Transverse colon (tissue), 4 donors: ENCODE measurements at regions not wholly inside any gene's neighbourhood (a gene's known extent, or its start where the extent isn't known, plus 50 kb on each side); places are given as distances from the start of the nearest gene placed in this dataset.

Source experiments
- DNase-seq: peaks from one replicate; pipeline ENCODE4 v3.0.0-alpha.2; 2019
- H3K27ac ChIP-seq, 4 donors: fragments of 200-600 bp; sonication (generic); 2 replicates each; pipeline ENCODE4 v1.5.1; 2016 to 2018; ENCODE audit warnings: inconsistent platforms in 4 of 4
- H3K27me3 ChIP-seq: fragments of 200-600 bp; sonication (generic); 2 replicates; pipeline ENCODE4 v1.5.1; 2017; ENCODE audit warnings: inconsistent platforms
- H3K36me3 ChIP-seq, 4 donors: fragments of 200-600 bp; sonication (generic); 2 replicates each; pipeline ENCODE4 v1.5.1; 2017 to 2019; ENCODE audit warnings: inconsistent platforms in 4 of 4
- H3K4me1 ChIP-seq, 4 donors: fragments of 200-600 bp; sonication (generic); 2 replicates each; pipeline ENCODE4 v1.5.1; 2017 to 2020; ENCODE audit warnings: inconsistent platforms in 4 of 4
- H3K4me3 ChIP-seq, 4 donors: fragments of 200-600 bp; sonication (generic); 1 replicate in 1 of 4; 2 replicates in 3 of 4; pipeline versions ENCODE4 v1.5.1 to v1.6.1; 2017 to 2019; ENCODE audit warnings: inconsistent platforms in 4 of 4
- H3K9me3 ChIP-seq, 2 donors: fragments of 200-600 bp; sonication (generic); 2 replicates each; pipeline ENCODE4 v1.5.1; 2017 to 2019; ENCODE audit warnings: inconsistent platforms in 2 of 2
- CTCF ChIP-seq, 5 experiments: fragments of 200-600 bp in 3 of 5; fragments of 450-650 bp in 2 of 5; sonication (generic) in 3 of 5; IDR thresholded peaks; 1 replicate in 2 of 5; 2 replicates in 3 of 5; pipeline ENCODE4 v1.5.1; 2016 to 2017; ENCODE audit warnings: antibody characterized with exemption in 5 of 5, inconsistent platforms in 3 of 5, mild to moderate bottlenecking in 2 of 5, moderate library complexity in 1 of 5
- EP300 ChIP-seq: sonication (generic); formaldehyde crosslinking; IDR thresholded peaks from one replicate; pipeline ENCODE4 v1.6.1; 2017; ENCODE audit warnings: antibody characterized with exemption, low read depth
- POLR2A ChIP-seq: fragments of 450-650 bp; IDR thresholded peaks from one replicate; pipeline ENCODE4 v1.6.1; 2016; ENCODE audit warnings: antibody characterized with exemption, mild to moderate bottlenecking, moderate library complexity
- POLR2AphosphoS5 ChIP-seq, 3 donors: sonication (generic); formaldehyde crosslinking; IDR thresholded peaks; one replicate each; pipeline ENCODE4 v1.6.1; 2016; ENCODE audit warnings: antibody characterized with exemption in 3 of 3
- WGBS, 2 donors: methylation state at CpG; one replicate each; pipeline ENCODE4 v1.1.5; 2018; ENCODE audit warnings: low coverage in 1 of 2; 5-methylcytosine and 5-hydroxymethylcytosine counted together
- in situ Hi-C, 4 donors: fragments of 200-750 bp; cut with MboI; loops; one replicate each; pipeline versions ENCODE4 v1.15.0 to v1.15.1; 2017; ENCODE audit warnings: low sequenced_read_pairs in 3 of 4, low pct_ligation_motif_present in 1 of 4, low pct_unique_long_range_greater_than_20kb in 1 of 4
- intact Hi-C: fragments of 100-400 bp; cut with DNase I; formaldehyde crosslinking; loops from one replicate; pipeline ENCODE4 v1.15.1; 2023; ENCODE audit warnings: low total_unique reads

GRCh38 chr6:145075425-145075824 lies 659.9 kb downstream of the EPM2A start:
- no peaks in the 10 kb centered on the region for H3K4me1 ChIP-seq
- no peaks in the 10 kb centered on the region for H3K9me3 ChIP-seq
- no peak for TF ChIP-seq EP300
- TF ChIP-seq CTCF (IDR thresholded peaks at IDR 0.05): no peak
- no peak for TF ChIP-seq POLR2A
- TF ChIP-seq POLR2AphosphoS5 (IDR thresholded peaks at IDR 0.05): no peak
- H3K27me3 ChIP-seq: no peaks in the 10 kb centered on the region
- no peak overlapping the region for H3K27ac ChIP-seq
- 33 to 49% methylated on average over 1 of the region's 1 CpG for WGBS, 2 donors
- H3K36me3 ChIP-seq: no peaks in the 10 kb centered on the region
- DNase-seq: no peak
- intact Hi-C loops: no loop called here
- in situ Hi-C loops: no loop called here
- no peak overlapping the region for H3K4me3 ChIP-seq

- Histone ChIP-seq H3K4me1 (no peaks in the 10 kb centered on the region), H3K4me3 (no peak overlapping the region), H3K27ac (no peak overlapping the region), H3K27me3 (no peaks in the 10 kb centered on the region), H3K36me3 (no peaks in the 10 kb centered on the region), H3K9me3 (no peaks in the 10 kb centered on the region)
- no peak for DNase-seq
- TF ChIP-seq CTCF (IDR thresholded peaks at IDR 0.05) (no peak), POLR2A (no peak), EP300 (no peak), POLR2AphosphoS5 (IDR thresholded peaks at IDR 0.05) (no peak)
- 83% methylated on average over 4 to 8 of the region's 8 CpGs for WGBS, 2 donors
- intact Hi-C loops (no loop called here), in situ Hi-C loops (no loop called here)
Observed at GRCh38 chr6:145076115-145076841, 659.0 kb downstream of the EPM2A start.

GRCh38 chr6:145077382-145077781 lies 657.9 kb downstream of the EPM2A start:
- H3K4me3 ChIP-seq: no peak overlapping the region
- 61 to 73% methylated on average over 1 of the region's 1 CpG for WGBS, 2 donors
- intact Hi-C loops: no loop called here
- no peak for TF ChIP-seq POLR2A
- TF ChIP-seq EP300: no peak
- TF ChIP-seq POLR2AphosphoS5 (IDR thresholded peaks at IDR 0.05): no peak
- no peak for TF ChIP-seq CTCF (IDR thresholded peaks at IDR 0.05)
- in situ Hi-C loops: no loop called here
- no peaks in the 10 kb centered on the region for H3K4me1 ChIP-seq
- H3K9me3 ChIP-seq: no peaks in the 10 kb centered on the region
- no peak for DNase-seq
- H3K27ac ChIP-seq: no peak overlapping the region
- no peaks in the 10 kb centered on the region for H3K27me3 ChIP-seq
- no peaks in the 10 kb centered on the region for H3K36me3 ChIP-seq

- no peaks in the 10 kb centered on the region for H3K4me1 ChIP-seq
- TF ChIP-seq CTCF (IDR thresholded peaks at IDR 0.05): no peak
- TF ChIP-seq EP300: no peak
- no peak for TF ChIP-seq POLR2AphosphoS5 (IDR thresholded peaks at IDR 0.05)
- TF ChIP-seq POLR2A: no peak
- no peaks in the 10 kb centered on the region for H3K27me3 ChIP-seq
- no peak for DNase-seq
- no peak overlapping the region for H3K4me3 ChIP-seq
- H3K36me3 ChIP-seq: no peaks in the 10 kb centered on the region
- 88 to 94% methylated on average over 2 of the region's 2 CpGs for WGBS, 2 donors
- no peaks in the 10 kb centered on the region for H3K9me3 ChIP-seq
- H3K27ac ChIP-seq: no peak overlapping the region
- intact Hi-C loops (no loop called here), in situ Hi-C loops (no loop called here)
Observed at GRCh38 chr6:145080651-145081050, 654.7 kb downstream of the EPM2A start.
